Transverse colon (tissue), 4 donors: ENCODE measurements at regions not wholly inside any gene's neighbourhood (a gene's known extent, or its start where the extent isn't known, plus 50 kb on each side); places are given as distances from the start of the nearest gene placed in this dataset.
"Not testable (repeated sequence)": the region's sequence is repeated elsewhere in the genome, so short reads cannot be mapped to it uniquely, and the experiment has no call there.

Source experiments
- DNase-seq: peaks from one replicate; pipeline ENCODE4 v3.0.0-alpha.2; 2019
- H3K27ac ChIP-seq, 4 donors: fragments of 200-600 bp; sonication (generic); 2 replicates each; pipeline ENCODE4 v1.5.1; 2016 to 2018; ENCODE audit warnings: inconsistent platforms in 4 of 4
- H3K27me3 ChIP-seq: fragments of 200-600 bp; sonication (generic); 2 replicates; pipeline ENCODE4 v1.5.1; 2017; ENCODE audit warnings: inconsistent platforms
- H3K36me3 ChIP-seq, 4 donors: fragments of 200-600 bp; sonication (generic); 2 replicates each; pipeline ENCODE4 v1.5.1; 2017 to 2019; ENCODE audit warnings: inconsistent platforms in 4 of 4
- H3K4me1 ChIP-seq, 4 donors: fragments of 200-600 bp; sonication (generic); 2 replicates each; pipeline ENCODE4 v1.5.1; 2017 to 2020; ENCODE audit warnings: inconsistent platforms in 4 of 4
- H3K4me3 ChIP-seq, 4 donors: fragments of 200-600 bp; sonication (generic); 1 replicate in 1 of 4; 2 replicates in 3 of 4; pipeline versions ENCODE4 v1.5.1 to v1.6.1; 2017 to 2019; ENCODE audit warnings: inconsistent platforms in 4 of 4
- H3K9me3 ChIP-seq, 2 donors: fragments of 200-600 bp; sonication (generic); 2 replicates each; pipeline ENCODE4 v1.5.1; 2017 to 2019; ENCODE audit warnings: inconsistent platforms in 2 of 2
- EP300 ChIP-seq: sonication (generic); formaldehyde crosslinking; IDR thresholded peaks from one replicate; pipeline ENCODE4 v1.6.1; 2017; ENCODE audit warnings: antibody characterized with exemption, low read depth
- POLR2A ChIP-seq: fragments of 450-650 bp; IDR thresholded peaks from one replicate; pipeline ENCODE4 v1.6.1; 2016; ENCODE audit warnings: antibody characterized with exemption, mild to moderate bottlenecking, moderate library complexity
- POLR2AphosphoS5 ChIP-seq, 3 donors: sonication (generic); formaldehyde crosslinking; IDR thresholded peaks; one replicate each; pipeline ENCODE4 v1.6.1; 2016; ENCODE audit warnings: antibody characterized with exemption in 3 of 3
- WGBS, 2 donors: methylation state at CpG; one replicate each; pipeline ENCODE4 v1.1.5; 2018; ENCODE audit warnings: low coverage in 1 of 2; 5-methylcytosine and 5-hydroxymethylcytosine counted together
- in situ Hi-C, 4 donors: fragments of 200-750 bp; cut with MboI; loops; one replicate each; pipeline versions ENCODE4 v1.15.0 to v1.15.1; 2017; ENCODE audit warnings: low sequenced_read_pairs in 3 of 4, low pct_ligation_motif_present in 1 of 4, low pct_unique_long_range_greater_than_20kb in 1 of 4
- intact Hi-C: fragments of 100-400 bp; cut with DNase I; formaldehyde crosslinking; loops from one replicate; pipeline ENCODE4 v1.15.1; 2023; ENCODE audit warnings: low total_unique reads
- TF ChIP-seq, protein P1 (sequence below), 5 experiments: fragments of 200-600 bp in 3 of 5; fragments of 450-650 bp in 2 of 5; sonication (generic) in 3 of 5; IDR thresholded peaks; 1 replicate in 2 of 5; 2 replicates in 3 of 5; pipeline ENCODE4 v1.5.1; 2016 to 2017; ENCODE audit warnings: antibody characterized with exemption in 5 of 5, inconsistent platforms in 3 of 5, mild to moderate bottlenecking in 2 of 5, moderate library complexity in 1 of 5

DNA sequence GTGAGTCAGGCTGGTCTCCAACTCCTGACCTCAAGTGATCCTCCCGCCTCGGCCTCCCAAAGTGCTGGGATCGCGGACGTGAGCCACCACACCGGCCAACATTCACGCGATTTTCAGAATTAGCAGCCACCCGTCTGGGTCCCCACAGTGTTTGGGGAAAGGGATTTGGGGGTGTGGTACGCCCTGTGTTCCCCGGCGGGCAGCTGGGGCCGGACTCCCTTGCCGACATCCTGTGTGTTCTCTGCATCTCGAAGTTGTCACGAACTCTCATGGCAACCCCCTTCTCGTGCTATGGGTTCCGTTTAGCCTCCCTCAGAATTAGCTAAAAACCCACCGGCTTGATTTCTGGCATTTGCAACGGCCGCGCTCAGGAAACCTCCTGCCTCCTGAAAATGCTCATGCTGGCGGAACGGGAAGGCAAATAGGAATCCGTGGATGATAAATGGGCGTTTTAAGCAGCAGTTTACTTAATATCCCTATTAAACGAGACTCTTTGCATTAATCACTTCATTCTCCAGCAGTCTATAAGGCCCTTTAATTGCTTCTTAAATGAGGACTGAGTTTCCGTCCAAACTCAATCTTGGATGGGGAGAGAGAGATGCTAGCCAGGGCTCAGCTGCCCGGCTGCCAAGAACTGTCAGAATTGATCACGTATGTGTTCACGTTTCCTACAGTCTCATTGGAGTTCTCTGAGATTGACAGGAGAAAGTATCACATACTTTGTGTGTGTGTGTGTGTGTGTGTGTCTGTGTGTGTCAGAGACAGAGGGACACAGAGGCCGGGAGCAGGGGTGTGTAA lies 78.9 kb upstream of the PPP2R3B start:
- H3K4me1 ChIP-seq, result no peaks in the 10 kb centered on the region
- H3K27ac ChIP-seq, result no peak overlapping the region
- no peaks in the 10 kb centered on the region for H3K36me3 ChIP-seq
- TF ChIP-seq EP300, result no peak
- TF ChIP-seq, protein P1, sequence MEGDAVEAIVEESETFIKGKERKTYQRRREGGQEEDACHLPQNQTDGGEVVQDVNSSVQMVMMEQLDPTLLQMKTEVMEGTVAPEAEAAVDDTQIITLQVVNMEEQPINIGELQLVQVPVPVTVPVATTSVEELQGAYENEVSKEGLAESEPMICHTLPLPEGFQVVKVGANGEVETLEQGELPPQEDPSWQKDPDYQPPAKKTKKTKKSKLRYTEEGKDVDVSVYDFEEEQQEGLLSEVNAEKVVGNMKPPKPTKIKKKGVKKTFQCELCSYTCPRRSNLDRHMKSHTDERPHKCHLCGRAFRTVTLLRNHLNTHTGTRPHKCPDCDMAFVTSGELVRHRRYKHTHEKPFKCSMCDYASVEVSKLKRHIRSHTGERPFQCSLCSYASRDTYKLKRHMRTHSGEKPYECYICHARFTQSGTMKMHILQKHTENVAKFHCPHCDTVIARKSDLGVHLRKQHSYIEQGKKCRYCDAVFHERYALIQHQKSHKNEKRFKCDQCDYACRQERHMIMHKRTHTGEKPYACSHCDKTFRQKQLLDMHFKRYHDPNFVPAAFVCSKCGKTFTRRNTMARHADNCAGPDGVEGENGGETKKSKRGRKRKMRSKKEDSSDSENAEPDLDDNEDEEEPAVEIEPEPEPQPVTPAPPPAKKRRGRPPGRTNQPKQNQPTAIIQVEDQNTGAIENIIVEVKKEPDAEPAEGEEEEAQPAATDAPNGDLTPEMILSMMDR (IDR thresholded peaks at IDR 0.05), result no peak
- no peak for TF ChIP-seq POLR2A
- TF ChIP-seq POLR2AphosphoS5 (IDR thresholded peaks at IDR 0.05), result no peak
- intact Hi-C loops, result no loop called here
- no peak overlapping the region for H3K4me3 ChIP-seq
- H3K9me3 ChIP-seq, result no peaks in the 10 kb centered on the region
- H3K27me3 ChIP-seq, result no peaks in the 10 kb centered on the region
- in situ Hi-C loops, result no loop called here
- no peak for DNase-seq
- WGBS, 2 donors, result 58 to 78% methylated on average over 4 to 32 of the region's 32 CpGs

DNA sequence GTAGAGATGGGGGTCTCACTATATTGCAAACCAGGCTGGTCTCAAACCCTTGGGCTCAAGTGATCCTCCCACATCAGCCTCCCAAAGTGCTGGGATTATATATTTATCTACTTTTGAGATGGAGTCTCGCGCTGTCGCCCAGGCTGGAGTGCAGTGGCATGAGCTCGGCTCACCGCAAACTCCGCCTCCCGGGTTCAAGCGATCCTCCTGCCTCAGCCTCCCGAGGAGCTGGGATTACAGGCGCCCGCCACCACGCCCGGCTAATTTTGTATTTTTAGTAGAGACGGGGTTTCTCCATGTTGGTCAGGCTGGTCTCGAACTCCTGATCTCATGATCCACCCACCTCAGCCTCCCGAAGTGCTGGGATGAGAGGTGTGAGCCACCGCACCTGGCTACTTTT lies 80.1 kb upstream of the PPP2R3B start:
- H3K27ac ChIP-seq, H3K4me3 ChIP-seq, in situ Hi-C loops, H3K4me1 ChIP-seq, DNase-seq, intact Hi-C loops, H3K36me3 ChIP-seq, H3K9me3 ChIP-seq, H3K27me3 ChIP-seq: not testable (repeated sequence)
- WGBS, 2 donors, result 94% methylated on average over 17 of the region's 17 CpGs; no CpG with 5 or more reads in 1 of the 2 donors

DNA sequence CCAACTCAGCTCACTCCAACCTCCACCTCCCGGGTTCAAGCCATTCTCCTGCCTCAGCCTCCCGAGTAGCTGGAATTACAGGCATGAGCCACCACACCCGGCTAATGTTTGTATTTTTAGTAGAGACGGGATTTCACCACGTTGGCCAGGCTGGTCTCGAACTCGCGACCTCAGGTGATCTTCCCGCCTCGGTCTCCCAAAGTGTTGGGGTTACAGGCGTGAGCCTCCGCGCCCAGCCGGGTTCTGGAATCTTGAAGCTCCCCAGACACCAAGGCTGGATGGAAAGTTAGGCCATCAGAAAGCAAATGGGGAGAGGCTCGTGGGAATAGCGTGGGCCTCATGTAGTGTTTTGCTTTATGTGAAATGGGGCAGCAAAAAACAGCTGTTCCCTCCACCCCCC lies 81.0 kb upstream of the PPP2R3B start:
- H3K4me3 ChIP-seq, DNase-seq, intact Hi-C loops, H3K27me3 ChIP-seq, H3K9me3 ChIP-seq, H3K27ac ChIP-seq, H3K36me3 ChIP-seq, H3K4me1 ChIP-seq, in situ Hi-C loops: not testable (repeated sequence)
- WGBS, 2 donors, result 85% methylated on average over 16 of the region's 16 CpGs; no CpG with 5 or more reads in 1 of the 2 donors

DNA sequence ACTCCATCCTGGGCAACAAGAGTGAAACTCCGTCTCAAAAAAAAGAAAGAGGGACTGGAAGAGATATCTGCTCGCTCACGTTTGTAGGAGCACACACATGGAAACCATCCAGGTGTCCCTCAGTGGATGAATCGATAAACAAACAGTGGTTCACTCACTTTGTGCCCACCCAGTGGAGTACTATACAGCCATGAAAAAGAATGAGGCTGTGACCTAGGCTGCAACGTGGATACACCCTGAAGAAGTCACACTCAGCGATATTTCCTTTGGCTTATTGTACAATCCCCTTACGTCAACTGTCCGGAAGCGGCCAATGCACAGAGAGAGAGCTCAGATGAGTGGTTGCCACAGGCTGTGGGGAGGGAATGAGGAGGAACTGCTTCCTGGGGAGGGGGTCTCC lies 82.3 kb upstream of the PPP2R3B start:
- H3K4me3 ChIP-seq, result no peak overlapping the region
- no peaks in the 10 kb centered on the region for H3K4me1 ChIP-seq
- no peak for DNase-seq
- 88 to 95% methylated on average over 4 to 9 of the region's 9 CpGs for WGBS, 2 donors
- TF ChIP-seq, protein P1 (IDR thresholded peaks at IDR 0.05), result no peak
- TF ChIP-seq EP300 (no peak), POLR2A (no peak), POLR2AphosphoS5 (IDR thresholded peaks at IDR 0.05) (no peak)
- H3K9me3 ChIP-seq, result no peaks in the 10 kb centered on the region
- H3K27ac ChIP-seq, result no peak overlapping the region
- no peaks in the 10 kb centered on the region for H3K27me3 ChIP-seq
- intact Hi-C loops (no loop called here), in situ Hi-C loops (no loop called here)
- no peaks in the 10 kb centered on the region for H3K36me3 ChIP-seq

DNA sequence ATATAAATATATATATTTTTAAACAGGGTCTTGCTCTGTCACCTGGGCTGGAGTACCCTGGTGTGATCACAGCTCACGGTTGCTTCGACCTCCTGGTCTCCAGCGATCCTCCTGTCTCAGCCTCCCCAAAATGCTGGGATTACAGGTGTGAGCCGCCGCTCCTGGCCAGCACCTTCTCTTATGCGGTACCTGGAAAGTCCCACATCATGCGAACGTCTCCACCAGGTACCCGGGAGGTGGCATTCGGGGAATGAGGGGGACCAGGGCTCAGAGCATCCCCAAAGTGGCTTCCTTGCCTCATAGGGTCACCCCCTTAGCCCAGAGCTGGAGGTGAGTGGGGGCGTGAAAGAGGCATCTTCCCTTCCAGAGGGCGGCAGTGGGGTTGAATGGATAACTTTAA lies 84.0 kb upstream of the PPP2R3B start:
- Histone ChIP-seq H3K4me1 (no peaks in the 10 kb centered on the region), H3K27me3 (no peaks in the 10 kb centered on the region), H3K9me3 (no peaks in the 10 kb centered on the region), H3K4me3 (no peak overlapping the region), H3K27ac (no peak overlapping the region), H3K36me3 (no peaks in the 10 kb centered on the region)
- in situ Hi-C loops (no loop called here), intact Hi-C loops (no loop called here)
- no peak for DNase-seq
- TF ChIP-seq POLR2AphosphoS5 (IDR thresholded peaks at IDR 0.05) (no peak), EP300 (no peak), POLR2A (no peak)
- TF ChIP-seq, protein P1 (IDR thresholded peaks at IDR 0.05), result no peak
- 89 to 100% methylated on average over 2 to 12 of the region's 12 CpGs for WGBS, 2 donors
